ENCODE measurements at regions not wholly inside any gene's neighbourhood (a gene's known extent, or its start where the extent isn't known, plus 50 kb on each side); places are given as distances from the start of the nearest gene placed in this dataset.

- TF ChIP-seq, protein P1, sequence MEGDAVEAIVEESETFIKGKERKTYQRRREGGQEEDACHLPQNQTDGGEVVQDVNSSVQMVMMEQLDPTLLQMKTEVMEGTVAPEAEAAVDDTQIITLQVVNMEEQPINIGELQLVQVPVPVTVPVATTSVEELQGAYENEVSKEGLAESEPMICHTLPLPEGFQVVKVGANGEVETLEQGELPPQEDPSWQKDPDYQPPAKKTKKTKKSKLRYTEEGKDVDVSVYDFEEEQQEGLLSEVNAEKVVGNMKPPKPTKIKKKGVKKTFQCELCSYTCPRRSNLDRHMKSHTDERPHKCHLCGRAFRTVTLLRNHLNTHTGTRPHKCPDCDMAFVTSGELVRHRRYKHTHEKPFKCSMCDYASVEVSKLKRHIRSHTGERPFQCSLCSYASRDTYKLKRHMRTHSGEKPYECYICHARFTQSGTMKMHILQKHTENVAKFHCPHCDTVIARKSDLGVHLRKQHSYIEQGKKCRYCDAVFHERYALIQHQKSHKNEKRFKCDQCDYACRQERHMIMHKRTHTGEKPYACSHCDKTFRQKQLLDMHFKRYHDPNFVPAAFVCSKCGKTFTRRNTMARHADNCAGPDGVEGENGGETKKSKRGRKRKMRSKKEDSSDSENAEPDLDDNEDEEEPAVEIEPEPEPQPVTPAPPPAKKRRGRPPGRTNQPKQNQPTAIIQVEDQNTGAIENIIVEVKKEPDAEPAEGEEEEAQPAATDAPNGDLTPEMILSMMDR (conservative IDR thresholded peaks at IDR 0.05; ENCODE audit: low read length) = no peak
- no peak for TF ChIP-seq EZH2phosphoT487 (IDR thresholded peaks at IDR 0.05; ENCODE audit: borderline replicate concordance, low read depth, low read length)
These were observed 110.0 kb upstream of the SPON1 start for GRCh38 chr11:13852481-13852880.
